ENCODE measurements at regions not wholly inside any gene's neighbourhood (a gene's known extent, or its start where the extent isn't known, plus 50 kb on each side); places are given as distances from the start of the nearest gene placed in this dataset.

GRCh38 chr6:164015088-164015484 is 600.6 kb downstream of the QKI start:
- TF ChIP-seq POLR2A (IDR thresholded peaks at IDR 0.05; ENCODE audit: borderline replicate concordance, extremely low read depth, insufficient read depth, insufficient read length) (no peak), EZH2 (IDR thresholded peaks at IDR 0.05) (no peak), CTCF (IDR thresholded peaks at IDR 0.05 in 2 of 3, conservative IDR thresholded peaks at IDR 0.05 in 1 of 3; ENCODE audit: borderline replicate concordance in 1 of 3, insufficient read depth in 1 of 3, low read depth in 2 of 3, low read length in 2 of 3) (no peak), REST (IDR thresholded peaks at IDR 0.05; ENCODE audit: low read depth) (no peak), MAX (IDR thresholded peaks at IDR 0.05) (no peak), POLR2AphosphoS5 (IDR thresholded peaks at IDR 0.05; ENCODE audit: low read depth, low read length) (no peak), CEBPB (IDR thresholded peaks at IDR 0.05; ENCODE audit: low read depth) (no peak), ELF1 (IDR thresholded peaks at IDR 0.05; ENCODE audit: borderline replicate concordance, low read depth) (no peak)
